HCT116 (cell line): ENCODE measurements at regions not wholly inside any gene's neighbourhood (a gene's known extent, or its start where the extent isn't known, plus 50 kb on each side); places are given as distances from the start of the nearest gene placed in this dataset.

ENCODE experiments used
- ATAC-seq: fragments of 200-7000 bp; cut with Tn5 transposase; 2 replicates; pipeline ENCODE4 v1.9.1; 2020; ENCODE audit warnings: mild to moderate bottlenecking, moderate library complexity
- BruUV-seq: library from RNA; stranded (reverse); fragments of 400-500 nt; replicated peaks from 2 replicates; lab custom pipeline; 2021; lab: Mats Ljungman, UMichigan
- CTCF ChIA-PET: fragments of 300-600 bp; sonication (Branson Sonifier 250); formaldehyde crosslinking; loops from one replicate; lab custom pipeline; 2021; ENCODE audit warnings: antibody characterized with exemption; lab: Charles Lee
- POLR2A ChIA-PET: fragments of 300-600, 350-600 bp; sonication (Branson Sonifier 250); formaldehyde crosslinking; loops from one replicate; lab custom pipeline; 2021; ENCODE audit warnings: antibody characterized with exemption; lab: Charles Lee
- RAD21 ChIA-PET, 2 experiments: fragments of 300-600 bp; sonication (Branson Sonifier 250); formaldehyde crosslinking; loops; one replicate each; lab custom pipeline; 2023; ENCODE audit warnings: low total read pairs in 2 of 2; ENCODE audit not compliant: uncharacterized antibody in 2 of 2, unreplicated experiment in 2 of 2, low non-redundant PET in 1 of 2; lab: Charles Lee
- DNase-seq: peaks from one replicate; pipeline ENCODE4 v3.0.0-alpha.2; 2010; ENCODE audit warnings: low read depth, low spot score
- H2AFZ ChIP-seq: fragments of 200-600 bp; shearing (Covaris generic), sonication (generic); 2 replicates; pipeline ENCODE4 v1.6.1; 2017; ENCODE audit warnings: low read depth, mixed run types, mixed read lengths, antibody characterized with exemption, low read length; ENCODE audit not compliant: poor library complexity, severe bottlenecking
- H3K27ac ChIP-seq: 2 replicates; pipeline ENCODE4 v1.5.1; 2012; ENCODE audit warnings: low read depth, low read length
- H3K27me3 ChIP-seq: fragments of 200-600 bp; sonication (generic); 2 replicates; pipeline ENCODE4 v1.6.1; 2016; ENCODE audit warnings: mixed run types, low read length, mixed read lengths; ENCODE audit not compliant: insufficient read depth
- H3K36me3 ChIP-seq, 2 experiments: fragments of 200-500 bp in 1 of 2; fragments of 200-600 bp in 1 of 2; sonication (Bioruptor generic) in 1 of 2; sonication (generic) in 1 of 2; 2 replicates each; pipeline versions ENCODE4 v1.5.1 to v1.6.1; 2014 to 2016; ENCODE audit warnings: low read length in 2 of 2, inconsistent platforms in 1 of 2, mixed read lengths in 1 of 2, mixed run types in 1 of 2; ENCODE audit not compliant: insufficient read depth in 2 of 2, control insufficient read depth in 1 of 2
- H3K4me1 ChIP-seq, 2 experiments: fragments of 200-600 bp in 1 of 2; sonication (generic) in 1 of 2; 2 replicates each; pipeline versions ENCODE4 v1.5.1 to v1.6.1; 2012 to 2017; ENCODE audit warnings: low read length in 2 of 2, inconsistent platforms in 1 of 2, mild to moderate bottlenecking in 1 of 2, mixed read lengths in 1 of 2, mixed run types in 1 of 2, moderate library complexity in 1 of 2; ENCODE audit not compliant: insufficient read depth in 2 of 2, control insufficient read depth in 1 of 2
- H3K4me2 ChIP-seq: fragments of 200-600 bp; sonication (generic); 2 replicates; pipeline ENCODE4 v1.6.1; 2017; ENCODE audit warnings: mixed run types, low read length, mixed read lengths
- H3K4me3 ChIP-seq, 2 experiments: fragments of 200-600 bp in 1 of 2; sonication (generic) in 1 of 2; replicated peaks in 1 of 2; 2 replicates each; pipeline ENCODE4 v1.5.1; 2011 to 2016; ENCODE audit warnings: low read length in 2 of 2, control low read depth in 1 of 2, low read depth in 1 of 2, mild to moderate bottlenecking in 1 of 2, mixed read lengths in 1 of 2, mixed run types in 1 of 2
- H3K79me2 ChIP-seq: fragments of 200-600 bp; sonication (generic); 2 replicates; pipeline ENCODE4 v1.6.1; 2017; ENCODE audit warnings: mild to moderate bottlenecking, mixed run types, low read length, moderate library complexity, mixed read lengths; ENCODE audit not compliant: insufficient read depth
- H3K9ac ChIP-seq: fragments of 200-600 bp; sonication (generic); 2 replicates; pipeline ENCODE4 v1.6.1; 2016; ENCODE audit warnings: low read length, mixed read lengths
- H3K9me2 ChIP-seq: fragments of 200-600 bp; sonication (generic), shearing (Covaris generic); 2 replicates; pipeline ENCODE4 v1.6.1; 2017; ENCODE audit warnings: mixed run types, mild to moderate bottlenecking, moderate library complexity; ENCODE audit not compliant: insufficient read depth
- H3K9me3 ChIP-seq, 2 experiments: fragments of 200-500 bp in 1 of 2; fragments of 200-600 bp in 1 of 2; sonication (Bioruptor generic) in 1 of 2; sonication (generic) in 1 of 2; 2 replicates each; pipeline ENCODE4 v1.6.1; 2014 to 2017; ENCODE audit warnings: low read length in 2 of 2, mixed read lengths in 2 of 2, inconsistent platforms in 1 of 2, low read depth in 1 of 2, mild to moderate bottlenecking in 1 of 2, mixed run types in 1 of 2, moderate library complexity in 1 of 2; ENCODE audit not compliant: control insufficient read depth in 1 of 2, insufficient read depth in 1 of 2
- H4K20me1 ChIP-seq: fragments of 200-600 bp; sonication (generic), shearing (Covaris generic); 2 replicates; pipeline ENCODE4 v1.6.1; 2017; ENCODE audit warnings: mixed run types, mild to moderate bottlenecking, moderate library complexity; ENCODE audit not compliant: insufficient read depth
- ATF3 ChIP-seq: IDR thresholded peaks from 2 replicates; pipeline ENCODE4 v1.6.1; 2012
- CBX3 ChIP-seq: IDR thresholded peaks from 2 replicates; pipeline ENCODE4 v1.6.1; 2012; ENCODE audit warnings: low read depth
- CEBPB ChIP-seq: IDR thresholded peaks from 2 replicates; pipeline ENCODE4 v1.6.1; 2012; ENCODE audit warnings: low read depth
- EGR1 ChIP-seq: IDR thresholded peaks from 2 replicates; pipeline ENCODE4 v1.6.1; 2012; ENCODE audit warnings: low read depth
- ELF1 ChIP-seq: IDR thresholded peaks from 2 replicates; pipeline ENCODE4 v1.6.1; 2012; ENCODE audit warnings: low read depth, borderline replicate concordance
- EZH2 ChIP-seq: fragments of 200-600 bp; sonication (generic); IDR thresholded peaks from 2 replicates; pipeline ENCODE4 v1.6.1; 2017; ENCODE audit warnings: antibody characterized with exemption, mixed run types
- EZH2phosphoT487 ChIP-seq: fragments of 200-600 bp; IDR thresholded peaks from 2 replicates; pipeline ENCODE4 v1.6.1; 2018; ENCODE audit warnings: antibody characterized with exemption, borderline replicate concordance
- FOSL1 ChIP-seq: IDR thresholded peaks from 2 replicates; pipeline ENCODE4 v1.6.1; 2012; ENCODE audit warnings: low read depth
- MAX ChIP-seq: IDR thresholded peaks from 2 replicates; pipeline ENCODE4 v1.6.1; 2012
- POLR2AphosphoS5 ChIP-seq: IDR thresholded peaks from 2 replicates; pipeline ENCODE4 v1.6.1; 2011; ENCODE audit warnings: mild to moderate bottlenecking, low read depth, low read length, moderate library complexity
- RAD21 ChIP-seq: IDR thresholded peaks from 2 replicates; pipeline ENCODE4 v1.6.1; 2012; ENCODE audit warnings: low read depth, mild to moderate bottlenecking
- SIN3A ChIP-seq: IDR thresholded peaks from 2 replicates; pipeline ENCODE4 v1.6.1; 2012; ENCODE audit warnings: low read depth
- SRF ChIP-seq: IDR thresholded peaks from 2 replicates; pipeline ENCODE4 v1.6.1; 2012; ENCODE audit warnings: low read depth
- TCF7L2 ChIP-seq: IDR thresholded peaks from 2 replicates; pipeline ENCODE4 v1.7.0; 2011; ENCODE audit warnings: borderline replicate concordance, inconsistent platforms; ENCODE audit not compliant: insufficient read depth, insufficient read length; ENCODE audit errors: extremely low read depth
- ZBTB33 ChIP-seq: IDR thresholded peaks from 2 replicates; pipeline ENCODE4 v1.6.1; 2011; ENCODE audit warnings: mild to moderate bottlenecking, low read length, moderate library complexity; ENCODE audit not compliant: insufficient replicate concordance; ENCODE audit errors: extremely low read depth
- ZFX ChIP-seq: fragments of 450-650 bp; IDR thresholded peaks from 2 replicates; pipeline ENCODE4 v1.6.1; 2017
- ZNF274 ChIP-seq: fragments of 200-500 bp; sonication (Bioruptor generic); IDR thresholded peaks from 2 replicates; pipeline ENCODE4 v1.6.1; 2014; ENCODE audit warnings: mild to moderate bottlenecking, low read depth, low read length, inconsistent platforms
- intact Hi-C: fragments of 100-400 bp; cut with micrococcal nuclease; formaldehyde crosslinking; loops from 2 replicates; pipeline ENCODE4 v1.10.0; 2022

GRCh38 chr9:87800456-87800855, 74.5 kb downstream of the CTSL start:
- DNase-seq: no peak
- TF ChIP-seq SRF: no peak
- TF ChIP-seq ZBTB33: no peak
- TF ChIP-seq POLR2AphosphoS5: no peak
- no peak for TF ChIP-seq MAX
- TF ChIP-seq CEBPB: no peak
- no peak for TF ChIP-seq EZH2phosphoT487
- TF ChIP-seq ELF1: no peak
- TF ChIP-seq SIN3A: no peak
- no peak for TF ChIP-seq CBX3
- TF ChIP-seq EGR1: no peak
- no peak for TF ChIP-seq RAD21
- no peak for TF ChIP-seq ATF3
- TF ChIP-seq ZNF274: no peak
- TF ChIP-seq ZFX: no peak
- no peak for TF ChIP-seq FOSL1
- TF ChIP-seq TCF7L2: no peak
- no peak for TF ChIP-seq EZH2
- ATAC-seq: no peak
- H3K4me3 ChIP-seq: no peak overlapping the region
- CTCF ChIA-PET: interaction anchor here (1.5 kb wide), 1 partner anchor 8 kb away, joined by 3 read pairs; no protein-coding TSS in a partner anchor
- no peak overlapping the region for H2AFZ ChIP-seq
- intact Hi-C loops: no loop called here
- no TSS peak for BruUV-seq
- H3K36me3 ChIP-seq: no peaks in the 10 kb centered on the region
- no peaks in the 10 kb centered on the region for H3K79me2 ChIP-seq
- H3K27me3 ChIP-seq: no peaks in the 10 kb centered on the region
- H3K9me2 ChIP-seq: no peaks in the 10 kb centered on the region
- H3K27ac ChIP-seq: no peak overlapping the region
- no peak overlapping the region for H3K4me2 ChIP-seq
- no peaks in the 10 kb centered on the region for H3K4me1 ChIP-seq
- no peaks in the 10 kb centered on the region for H3K9me3 ChIP-seq
- H3K9ac ChIP-seq: no peak overlapping the region
- H4K20me1 ChIP-seq: no peaks in the 10 kb centered on the region
- RAD21 ChIA-PET: no interaction called here
- POLR2A ChIA-PET: no interaction called here
